Stimulated activated CD4-positive, alpha-beta T cell treated with anti-CD3 and anti-CD28 coated beads, Interleukin-1b, Interleukin-23, amount 100 ng/mL, for 24 hours (primary cell): ENCODE measurements at regions not wholly inside any gene's neighbourhood (a gene's known extent, or its start where the extent isn't known, plus 50 kb on each side); places are given as distances from the start of the nearest gene placed in this dataset.

Experiments
- DNase-seq, 4 experiments: peaks; one replicate each; pipeline ENCODE4 v3.0.0-alpha.2; 2020; ENCODE audit warnings: low read depth in 4 of 4, low spot score in 1 of 4

DNA sequence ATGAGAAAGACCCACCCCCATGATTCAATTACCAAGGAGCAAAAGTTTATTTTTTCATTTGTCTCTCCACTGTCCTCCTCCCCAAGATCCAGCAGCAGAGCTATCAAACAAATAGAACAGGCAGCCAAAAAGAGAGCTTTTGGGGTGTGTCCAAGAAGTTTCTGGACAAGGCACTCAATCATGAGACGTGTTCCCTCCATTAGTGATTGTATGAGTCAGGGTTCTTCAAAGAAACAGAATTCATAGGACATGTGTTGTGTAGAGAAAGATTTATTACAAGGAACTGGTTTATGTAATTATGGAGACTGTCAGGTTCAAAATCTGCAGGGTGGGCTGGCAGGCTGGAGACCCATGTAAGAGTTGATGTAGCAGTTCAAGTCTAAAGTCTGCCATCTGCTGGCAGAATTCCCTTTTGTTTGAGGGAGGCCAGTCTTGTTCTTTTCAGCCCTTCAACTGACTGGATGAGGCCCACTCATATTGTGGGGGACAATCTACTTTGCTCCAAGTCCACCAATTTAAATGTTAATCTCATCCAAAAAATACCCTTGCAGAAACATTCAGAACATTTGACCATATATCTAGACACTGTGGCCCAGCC lies 248.1 kb upstream of the OPRM1 start:
- DNase-seq, result no peak

GRCh38 chr6:153790048-153790447 lies 249.0 kb upstream of the OPRM1 start:
- no peak for DNase-seq

DNA sequence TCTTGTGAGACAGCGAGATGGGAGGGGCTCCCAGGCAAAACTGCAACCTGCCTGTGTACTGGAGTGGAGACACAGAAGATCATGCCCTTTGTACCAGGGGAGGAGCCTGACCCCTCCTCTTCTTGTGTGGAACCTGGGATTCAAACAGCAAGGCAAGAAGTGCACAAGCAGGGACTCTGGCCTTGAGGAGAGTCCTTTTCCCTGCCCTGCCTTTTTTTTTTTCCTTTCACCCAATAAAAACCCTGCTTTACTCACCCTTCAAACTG lies 251.8 kb upstream of the OPRM1 start:
- no peak for DNase-seq

DNA sequence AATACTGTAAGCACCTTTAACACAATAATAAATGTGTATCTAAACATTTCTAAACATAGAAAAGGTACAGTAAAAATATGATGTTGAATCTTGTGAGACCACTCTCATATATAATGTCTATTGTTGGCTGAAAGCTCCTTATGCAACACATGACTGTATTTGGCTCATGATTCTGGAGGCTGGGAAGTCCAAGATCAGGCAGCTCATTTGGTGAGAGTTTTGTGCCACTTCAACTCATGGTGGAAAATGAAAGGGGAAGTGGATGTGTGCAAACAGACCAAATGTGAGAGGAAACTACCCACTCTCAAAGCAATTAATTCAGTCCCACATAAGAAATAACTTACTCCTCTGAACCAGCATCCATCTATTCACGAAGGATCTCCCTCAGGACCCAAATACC lies 257.7 kb upstream of the OPRM1 start:
- DNase-seq, result no peak

- DNase-seq, result no peak
Observed at GRCh38 chr6:153780011-153780410, 259.0 kb upstream of the OPRM1 start.

GRCh38 chr6:153778216-153778615 lies 260.8 kb upstream of the OPRM1 start:
- no peak for DNase-seq

DNA sequence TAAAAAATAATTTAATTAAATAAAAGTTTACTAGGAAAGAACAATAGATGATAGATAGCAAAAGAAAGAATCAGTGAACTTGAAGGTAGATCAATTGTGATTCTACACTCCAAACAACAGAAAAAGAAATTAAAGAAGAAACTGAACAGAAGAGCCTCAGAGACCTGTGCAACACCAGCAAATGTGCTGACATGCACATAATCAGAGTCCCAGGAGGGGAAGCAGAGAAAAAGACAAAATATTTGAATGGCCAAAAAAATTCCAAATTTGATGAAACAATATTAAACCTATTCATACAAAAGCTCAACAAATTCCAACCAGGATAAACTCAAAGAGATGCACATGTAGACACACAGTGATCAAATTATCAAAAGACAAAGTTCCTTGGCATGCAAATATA lies 267.5 kb upstream of the OPRM1 start:
- no peak for DNase-seq

GRCh38 chr6:153767127-153767526 lies 271.9 kb upstream of the OPRM1 start:
- no peak for DNase-seq

GRCh38 chr6:153758516-153758915 lies 280.5 kb upstream of the OPRM1 start:
- DNase-seq, result no peak

DNA sequence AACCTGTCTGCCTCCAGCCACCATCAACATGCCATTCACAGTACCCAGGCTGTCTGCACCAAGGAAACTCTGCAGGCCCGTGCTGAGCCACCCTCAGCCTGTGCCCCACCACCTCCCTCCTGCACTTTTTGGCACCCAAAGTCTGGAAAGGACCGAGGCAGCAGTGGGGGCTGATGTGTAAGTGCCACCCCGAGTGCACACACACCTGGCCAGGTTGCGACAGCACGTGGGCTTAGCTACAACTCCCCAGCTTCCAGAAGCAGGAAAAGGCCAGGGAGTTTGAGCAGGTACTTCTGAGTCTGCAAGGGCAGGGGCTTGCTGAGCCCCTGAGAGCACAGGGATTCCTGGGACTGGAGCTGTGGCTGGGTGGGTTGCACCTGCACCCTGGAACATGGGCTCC lies 303.3 kb upstream of the OPRM1 start:
- no peak for DNase-seq

GRCh38 chr6:153729189-153729588 lies 309.9 kb upstream of the OPRM1 start:
- no peak for DNase-seq

GRCh38 chr6:153727885-153728284 lies 311.2 kb upstream of the OPRM1 start:
- no peak for DNase-seq

DNA sequence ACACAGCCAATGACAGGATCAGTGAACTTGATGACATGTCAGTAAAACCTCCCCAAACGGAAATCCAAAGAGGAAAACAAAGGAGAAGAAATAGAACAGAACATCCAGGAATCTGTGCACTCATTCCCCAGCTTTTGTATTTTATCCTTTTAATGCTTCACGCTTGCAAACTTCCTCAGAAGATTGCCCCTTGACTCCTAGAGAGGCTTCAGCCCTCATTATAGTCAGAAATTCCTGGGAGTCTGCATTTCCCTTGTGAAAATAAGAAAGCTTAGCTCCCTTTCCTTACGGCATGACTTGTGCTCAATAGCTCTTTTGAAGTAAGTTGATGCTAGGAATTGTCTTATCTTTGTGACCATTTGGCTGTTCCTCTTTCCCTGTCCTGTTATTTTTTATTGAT lies 313.6 kb upstream of the OPRM1 start:
- DNase-seq, result no peak

DNA sequence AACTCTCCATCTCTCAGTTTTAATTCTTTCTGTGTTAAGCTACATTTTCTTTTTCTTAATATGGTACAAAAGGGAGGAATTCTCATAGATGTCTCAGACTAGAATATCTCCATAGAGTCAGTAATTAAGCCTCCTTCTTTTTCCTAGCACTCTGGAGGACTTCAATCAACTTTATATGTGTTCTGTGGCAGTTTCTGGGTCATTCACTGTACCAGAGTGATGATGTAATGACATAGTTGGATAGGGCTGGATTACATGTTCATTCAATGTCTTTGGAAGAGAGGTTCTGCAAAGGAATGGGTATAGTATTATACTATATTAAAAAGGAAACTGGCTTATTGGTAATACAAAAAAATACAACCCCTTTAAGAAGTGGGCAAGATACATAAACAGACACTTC lies 318.3 kb upstream of the OPRM1 start:
- DNase-seq, result no peak

DNA sequence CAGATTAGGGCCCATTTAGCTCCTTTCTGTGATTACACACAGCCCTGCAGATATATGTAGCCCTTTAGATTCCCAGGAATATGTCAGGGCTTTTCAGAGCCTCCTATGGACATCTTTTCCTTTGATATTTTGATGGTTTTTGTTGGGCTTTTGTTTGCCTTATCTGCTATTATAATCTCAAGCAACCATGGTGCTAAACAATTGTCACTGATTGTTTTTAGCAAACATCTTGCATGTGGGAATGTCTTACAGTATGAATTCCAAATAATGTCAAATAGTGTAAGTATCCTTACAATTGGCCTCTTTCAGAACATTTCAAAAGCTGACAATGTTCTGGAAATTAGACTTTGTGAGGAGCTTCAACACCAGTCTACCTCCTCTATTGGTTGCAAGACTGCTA lies 333.6 kb upstream of the OPRM1 start:
- DNase-seq, result no peak

DNA sequence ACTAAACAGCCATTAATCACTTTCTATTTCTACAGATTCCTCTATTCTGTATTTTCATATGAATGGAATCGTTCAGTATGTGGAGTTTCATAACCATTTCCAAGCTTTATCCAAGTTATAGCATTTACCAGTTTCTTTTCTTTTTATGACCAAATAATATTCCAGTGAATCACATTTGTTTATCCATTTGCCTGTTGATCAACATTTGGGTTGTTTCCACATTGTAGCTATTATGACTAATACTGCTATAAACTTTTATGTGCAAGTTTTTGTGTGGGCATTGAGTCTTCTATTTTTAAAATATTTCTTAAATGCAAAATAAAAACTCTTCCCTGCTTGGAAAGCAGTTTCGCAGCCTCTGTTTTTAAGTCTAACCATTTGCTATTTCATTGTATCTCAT lies 336.4 kb upstream of the OPRM1 start:
- DNase-seq, result no peak

GRCh38 chr6:153698637-153699036 lies 340.4 kb upstream of the OPRM1 start:
- DNase-seq, result no peak

- no peak for DNase-seq
Observed at GRCh38 chr6:153698001-153698400, 341.0 kb upstream of the OPRM1 start.

DNA sequence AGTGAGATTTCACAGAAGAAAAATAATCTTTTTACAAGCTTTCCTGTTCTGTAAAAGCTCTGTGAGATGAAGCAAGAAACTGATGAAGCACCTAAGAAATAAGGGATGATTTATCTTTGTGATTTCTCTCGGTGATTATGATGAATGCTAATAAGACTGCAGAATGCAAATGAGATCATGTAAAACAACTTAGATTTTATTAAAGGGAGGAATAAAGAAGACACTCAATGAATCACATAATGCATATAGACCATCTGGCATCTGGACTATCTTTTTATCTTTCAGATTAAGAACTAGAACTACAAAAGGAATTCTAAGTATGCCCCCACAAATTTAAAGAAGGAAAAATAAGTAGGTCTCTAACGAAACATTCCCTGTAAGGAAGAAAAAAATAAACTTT lies 361.5 kb upstream of the OPRM1 start:
- no peak for DNase-seq

GRCh38 chr6:153673750-153674149 lies 365.3 kb upstream of the OPRM1 start:
- no peak for DNase-seq

GRCh38 chr6:153673225-153673624 lies 365.8 kb upstream of the OPRM1 start:
- DNase-seq, result no peak

GRCh38 chr6:153670403-153671026 lies 368.5 kb upstream of the OPRM1 start:
- no peak for DNase-seq

DNA sequence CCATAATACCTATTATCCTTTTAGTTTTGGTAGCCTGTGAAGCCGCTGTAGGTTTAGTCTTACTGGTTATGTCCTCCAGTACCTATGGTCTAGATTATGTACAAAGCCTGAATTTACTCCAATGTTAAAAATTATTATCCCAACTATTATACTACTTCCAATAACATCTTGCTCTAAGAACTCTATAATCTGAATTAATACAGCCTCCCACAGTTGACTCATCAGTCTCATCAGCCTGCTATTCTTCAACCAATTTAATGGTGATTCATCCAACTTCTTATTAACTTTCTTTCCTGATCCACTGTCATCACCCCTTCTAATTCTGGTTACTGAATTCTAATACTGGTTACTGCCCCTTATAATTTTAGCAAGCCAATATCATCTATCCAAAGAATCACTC lies 370.3 kb upstream of the OPRM1 start:
- no peak for DNase-seq

- DNase-seq, result no peak
Observed at GRCh38 chr6:153662982-153663381, 376.1 kb upstream of the OPRM1 start.
